H9 (cell line): ENCODE measurements at regions not wholly inside any gene's neighbourhood (a gene's known extent, or its start where the extent isn't known, plus 50 kb on each side); places are given as distances from the start of the nearest gene placed in this dataset.

Experiments used
- DNase-seq: peaks from one replicate; pipeline ENCODE4 v3.0.0-alpha.2; 2017
- H2AFZ ChIP-seq: one replicate; pipeline ENCODE4 v1.6.1; 2013; ENCODE audit warnings: mild to moderate bottlenecking, low read length, control low read depth, moderate library complexity
- H2AK5ac ChIP-seq: 2 replicates; pipeline ENCODE4 v1.6.1; 2013; ENCODE audit warnings: low read length, control low read depth, mixed read lengths; ENCODE audit not compliant: insufficient read length
- H2BK120ac ChIP-seq: one replicate; pipeline ENCODE4 v1.6.1; 2013; ENCODE audit warnings: low read depth, mild to moderate bottlenecking, low read length, control low read depth, inconsistent platforms; ENCODE audit not compliant: poor library complexity, severe bottlenecking
- H2BK12ac ChIP-seq: 2 replicates; pipeline ENCODE4 v1.6.1; 2013; ENCODE audit warnings: low read length, control low read depth, mixed read lengths, low read depth; ENCODE audit not compliant: insufficient read length
- H2BK15ac ChIP-seq: 2 replicates; pipeline ENCODE4 v1.6.1; 2013; ENCODE audit warnings: low read depth, low read length, control low read depth
- H2BK20ac ChIP-seq: one replicate; pipeline ENCODE4 v1.6.1; 2013; ENCODE audit warnings: low read depth, mild to moderate bottlenecking, low read length, control low read depth, inconsistent platforms; ENCODE audit not compliant: poor library complexity, severe bottlenecking
- H2BK5ac ChIP-seq: 2 replicates; pipeline ENCODE4 v1.6.1; 2013; ENCODE audit warnings: low read length, control low read depth, mixed read lengths; ENCODE audit not compliant: insufficient read length
- H3K14ac ChIP-seq: 2 replicates; pipeline ENCODE4 v1.6.1; 2013; ENCODE audit warnings: low read length, control low read depth; ENCODE audit not compliant: insufficient read depth
- H3K18ac ChIP-seq: 2 replicates; pipeline ENCODE4 v1.6.1; 2013; ENCODE audit warnings: low read depth, mild to moderate bottlenecking, mixed read lengths, low read length, control low read depth; ENCODE audit not compliant: insufficient read length
- H3K23ac ChIP-seq: 2 replicates; pipeline ENCODE4 v1.6.1; 2013; ENCODE audit warnings: low read length, control low read depth, mixed read lengths, low read depth; ENCODE audit not compliant: insufficient read length
- H3K23me2 ChIP-seq: 2 replicates; pipeline ENCODE4 v1.6.1; 2013; ENCODE audit warnings: low read depth, mild to moderate bottlenecking, mixed read lengths, low read length, control low read depth; ENCODE audit not compliant: insufficient read length, poor library complexity, severe bottlenecking
- H3K27ac ChIP-seq: 2 replicates; pipeline ENCODE4 v1.5.1; 2013; ENCODE audit warnings: low read length, control low read depth, mixed read lengths, low read depth; ENCODE audit not compliant: insufficient read length
- H3K27me3 ChIP-seq: 2 replicates; pipeline ENCODE4 v1.6.1; 2013; ENCODE audit warnings: low read length, control low read depth, inconsistent platforms; ENCODE audit not compliant: insufficient read depth
- H3K4ac ChIP-seq: 2 replicates; pipeline ENCODE4 v1.6.1; 2013; ENCODE audit warnings: low read depth, mild to moderate bottlenecking, control low read depth, inconsistent platforms, low read length, moderate library complexity
- H3K4me1 ChIP-seq: 2 replicates; pipeline ENCODE4 v1.6.1; 2013; ENCODE audit warnings: low read length, control low read depth, inconsistent platforms; ENCODE audit not compliant: insufficient read depth
- H3K4me2 ChIP-seq: 2 replicates; pipeline ENCODE4 v1.6.1; 2013; ENCODE audit warnings: low read length, control low read depth, mixed read lengths; ENCODE audit not compliant: insufficient read length, insufficient read depth
- H3K56ac ChIP-seq: 2 replicates; pipeline ENCODE4 v1.6.1; 2013; ENCODE audit warnings: low read depth, mild to moderate bottlenecking, mixed read lengths, low read length, control low read depth; ENCODE audit not compliant: insufficient read length
- H3K79me1 ChIP-seq: 2 replicates; pipeline ENCODE4 v1.6.1; 2013; ENCODE audit warnings: low read depth, mild to moderate bottlenecking, moderate library complexity, low read length, control low read depth, inconsistent platforms; ENCODE audit not compliant: insufficient read depth, poor library complexity, severe bottlenecking
- H3K79me2 ChIP-seq: 2 replicates; pipeline ENCODE4 v1.6.1; 2013; ENCODE audit warnings: low read length, control low read depth, inconsistent platforms; ENCODE audit not compliant: insufficient read depth
- H3K9ac ChIP-seq: 2 replicates; pipeline ENCODE4 v1.6.1; 2013; ENCODE audit warnings: low read length, control low read depth, mixed read lengths; ENCODE audit not compliant: insufficient read length; ENCODE audit errors: extremely low read depth
- H3K9me3 ChIP-seq: one replicate; pipeline ENCODE4 v1.6.1; 2013; ENCODE audit warnings: low read depth, low read length, inconsistent platforms; ENCODE audit not compliant: control insufficient read depth
- H3T11ph ChIP-seq: one replicate; pipeline ENCODE4 v1.6.1; 2013; ENCODE audit warnings: mild to moderate bottlenecking, low read length, control low read depth, inconsistent platforms
- H4K20me1 ChIP-seq: one replicate; pipeline ENCODE4 v1.6.1; 2013; ENCODE audit not compliant: control insufficient read depth, insufficient read length, insufficient read depth
- H4K5ac ChIP-seq: 2 replicates; pipeline ENCODE4 v1.6.1; 2013; ENCODE audit warnings: low read depth, mild to moderate bottlenecking, mixed read lengths, low read length, control low read depth; ENCODE audit not compliant: insufficient read length
- H4K8ac ChIP-seq: replicated peaks from 2 replicates; pipeline ENCODE4 v1.6.1; 2013; ENCODE audit warnings: low read length, control low read depth, mixed read lengths, low read depth; ENCODE audit not compliant: insufficient read length
- H4K91ac ChIP-seq: 2 replicates; pipeline ENCODE4 v1.6.1; 2013; ENCODE audit warnings: low read depth, mild to moderate bottlenecking, moderate library complexity, mixed read lengths, low read length, control low read depth; ENCODE audit not compliant: insufficient read length
- H3K27ac Mint-ChIP-seq, 3 experiments: 2 replicates in 2 of 3; 3 replicates in 1 of 3; pipeline ENCODE4 v1.8.0; 2020 to 2021; ENCODE audit warnings: mixed read lengths in 3 of 3, mild to moderate bottlenecking in 1 of 3, moderate library complexity in 1 of 3
- H3K27me3 Mint-ChIP-seq: 2 replicates; pipeline ENCODE4 v1.8.0; 2021; ENCODE audit warnings: low read depth, mild to moderate bottlenecking, moderate library complexity, mixed read lengths
- H3K36me3 Mint-ChIP-seq, 3 experiments: 2 replicates in 2 of 3; 3 replicates in 1 of 3; pipeline ENCODE4 v1.8.0; 2020 to 2021; ENCODE audit warnings: low read depth in 3 of 3, mixed read lengths in 3 of 3; ENCODE audit not compliant: insufficient read depth in 1 of 3
- H3K4me1 Mint-ChIP-seq, 2 experiments: 2 replicates each; pipeline ENCODE4 v1.8.0; 2020; ENCODE audit warnings: mixed read lengths in 2 of 2
- H3K4me3 Mint-ChIP-seq, 2 experiments: 2 replicates in 1 of 2; 3 replicates in 1 of 2; pipeline ENCODE4 v1.8.0; 2020 to 2021; ENCODE audit warnings: mild to moderate bottlenecking in 2 of 2, mixed read lengths in 2 of 2, moderate library complexity in 1 of 2
- H3K9me3 Mint-ChIP-seq, 2 experiments: 2 replicates in 1 of 2; 3 replicates in 1 of 2; pipeline ENCODE4 v1.8.0; 2020; ENCODE audit warnings: mild to moderate bottlenecking in 2 of 2, mixed read lengths in 2 of 2, moderate library complexity in 1 of 2
- CTCF ChIP-seq: fragments of 200-600 bp; sonication (generic); conservative IDR thresholded peaks from 3 replicates; pipeline ENCODE4 v1.8.0; 2021; ENCODE audit warnings: antibody characterized with exemption, mild to moderate bottlenecking
- WGBS: extraction: QIAGEN DNeasy Blood & Tissue Kit; methylation state at CpG from one replicate; pipeline ENCODE4 v1.1.7; 2013; ENCODE audit warnings: missing lambda C conversion rate, low lambda C conversion rate, mixed read lengths; ENCODE audit not compliant: insufficient read length; ENCODE audit errors: extremely low coverage; 5-methylcytosine and 5-hydroxymethylcytosine counted together

DNA sequence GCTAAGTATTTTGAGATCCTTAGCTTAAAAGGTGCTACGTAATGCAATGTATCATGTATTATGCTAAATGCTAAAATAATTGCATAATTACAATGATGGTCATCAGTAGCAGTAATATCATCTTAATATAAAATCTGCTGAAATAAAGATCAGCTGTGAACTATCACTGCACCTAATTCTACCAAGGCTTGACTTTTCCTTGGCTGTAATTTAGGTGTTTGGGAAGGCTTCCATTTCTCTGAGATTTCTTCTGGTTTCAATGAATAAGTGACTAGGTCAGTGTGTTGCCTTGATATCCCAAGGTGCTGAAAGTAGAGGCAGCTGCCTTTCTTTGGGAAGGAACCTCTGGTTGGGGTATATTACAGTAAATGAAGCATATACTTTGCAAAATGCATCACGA, 376.1 kb downstream of the STK39 start:
- H4K8ac ChIP-seq: no peak overlapping the region
- no peak overlapping the region for H2AFZ ChIP-seq
- H3T11ph ChIP-seq: no peak overlapping the region
- no peak overlapping the region for H3K27ac Mint-ChIP-seq
- no peak overlapping the region for H3K27ac ChIP-seq
- TF ChIP-seq CTCF: no peak
- no peaks in the 10 kb centered on the region for H3K27me3 Mint-ChIP-seq
- H2BK5ac ChIP-seq: no peak overlapping the region
- WGBS: no CpG with 5 or more reads among the region's 2 CpGs
- H2BK20ac ChIP-seq: no peak overlapping the region
- H3K4me1 Mint-ChIP-seq: peaks cover 0 to 7% of the 10 kb centered on the region in 2 experiments; a peak in 2 of 4 replicates
- no peak overlapping the region for H2BK15ac ChIP-seq
- no peak overlapping the region for H3K4ac ChIP-seq
- no peaks in the 10 kb centered on the region for H3K9me3 ChIP-seq
- no peak overlapping the region for H4K91ac ChIP-seq
- no peaks in the 10 kb centered on the region for H3K23me2 ChIP-seq
- no peaks in the 10 kb centered on the region for H3K4me1 ChIP-seq
- no peaks in the 10 kb centered on the region for H3K79me1 ChIP-seq
- H3K56ac ChIP-seq: no peak overlapping the region
- no peak for DNase-seq
- no peak overlapping the region for H3K4me3 Mint-ChIP-seq
- no peak overlapping the region for H3K23ac ChIP-seq
- no peak overlapping the region for H3K4me2 ChIP-seq
- no peak overlapping the region for H2BK120ac ChIP-seq
- no peaks in the 10 kb centered on the region for H3K79me2 ChIP-seq
- no peak overlapping the region for H4K5ac ChIP-seq
- no peak overlapping the region for H3K18ac ChIP-seq
- H2BK12ac ChIP-seq: no peak overlapping the region
- H3K9ac ChIP-seq: no peak overlapping the region
- H4K20me1 ChIP-seq: no peaks in the 10 kb centered on the region
- H3K14ac ChIP-seq: no peak overlapping the region
- no peaks in the 10 kb centered on the region for H3K27me3 ChIP-seq
- H3K36me3 Mint-ChIP-seq: peaks cover 26 to 51% (median 39%) of the 10 kb centered on the region in 3 experiments
- peaks cover 0 to 4% of the 10 kb centered on the region in 2 experiments; a peak in 1 of 5 replicates for H3K9me3 Mint-ChIP-seq
- no peak overlapping the region for H2AK5ac ChIP-seq
